ENCODE measurements at regions not wholly inside any gene's neighbourhood (a gene's known extent, or its start where the extent isn't known, plus 50 kb on each side); places are given as distances from the start of the nearest gene placed in this dataset.
"Not testable (repeated sequence)": the region's sequence is repeated elsewhere in the genome, so short reads cannot be mapped to it uniquely, and the experiment has no call there.

DNA sequence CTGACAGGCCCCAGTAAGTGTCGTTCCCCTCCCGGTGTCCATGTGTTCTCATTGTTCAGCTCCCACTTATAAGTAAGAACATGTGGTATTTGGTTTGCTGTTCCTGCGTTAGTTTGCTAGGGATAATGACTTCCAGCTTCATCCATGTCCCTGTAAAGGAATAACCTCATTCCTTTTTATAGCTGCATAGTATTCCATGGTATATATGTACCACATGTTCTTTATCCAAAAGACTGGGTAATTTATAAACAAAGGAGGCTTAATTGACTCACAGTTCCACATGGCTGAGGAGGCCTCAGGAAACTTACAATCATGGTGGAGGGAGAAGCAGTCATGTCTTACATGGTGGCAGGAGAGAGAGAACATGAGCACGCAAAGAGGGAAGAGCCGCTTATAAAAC, 79.6 kb upstream of the CACUL1 start:
- H4K91ac ChIP-seq (ENCODE audit: low read depth, low read length); H2BK120ac ChIP-seq (ENCODE audit: insufficient read depth, low read length, poor library complexity); H2AFZ ChIP-seq (ENCODE audit: insufficient read depth, low read length, poor library complexity); H3K79me2 ChIP-seq (ENCODE audit: control insufficient read depth, insufficient read depth, low read length, poor library complexity); H3K27ac ChIP-seq (ENCODE audit: low read depth, low read length); H3K14ac ChIP-seq (ENCODE audit: low read length); H3K23ac ChIP-seq (ENCODE audit: low read length); H3K9me3 ChIP-seq (ENCODE audit: insufficient read depth, low read depth, low read length); H3K4me3 ChIP-seq (ENCODE audit: low read depth, low read length); H3K18ac ChIP-seq (ENCODE audit: low read length); H4K8ac ChIP-seq (ENCODE audit: low read depth, low read length); H2BK12ac ChIP-seq (ENCODE audit: low read length); H3K36me3 ChIP-seq (ENCODE audit: control insufficient read depth in 1 of 2, insufficient read depth in 2 of 2, low read length in 2 of 2); H3K79me1 ChIP-seq (ENCODE audit: low read length); DNase-seq; H4K12ac ChIP-seq (ENCODE audit: low read depth, low read length); H3K4ac ChIP-seq (ENCODE audit: low read depth, low read length); H2AK5ac ChIP-seq (ENCODE audit: low read length); H3K9ac ChIP-seq (ENCODE audit: low read length); H3K27me3 ChIP-seq (ENCODE audit: insufficient read depth, low read length); H3K4me1 ChIP-seq (ENCODE audit: control insufficient read depth in 1 of 2, insufficient read depth in 2 of 2, low read length in 2 of 2); H2BK5ac ChIP-seq (ENCODE audit: low read depth, low read length, poor library complexity); H3K4me2 ChIP-seq (ENCODE audit: low read length): not testable (repeated sequence)
- no CpG with 5 or more reads among the region's 5 CpGs for WGBS (ENCODE audit: extremely low coverage, insufficient coverage, insufficient read length)

DNA sequence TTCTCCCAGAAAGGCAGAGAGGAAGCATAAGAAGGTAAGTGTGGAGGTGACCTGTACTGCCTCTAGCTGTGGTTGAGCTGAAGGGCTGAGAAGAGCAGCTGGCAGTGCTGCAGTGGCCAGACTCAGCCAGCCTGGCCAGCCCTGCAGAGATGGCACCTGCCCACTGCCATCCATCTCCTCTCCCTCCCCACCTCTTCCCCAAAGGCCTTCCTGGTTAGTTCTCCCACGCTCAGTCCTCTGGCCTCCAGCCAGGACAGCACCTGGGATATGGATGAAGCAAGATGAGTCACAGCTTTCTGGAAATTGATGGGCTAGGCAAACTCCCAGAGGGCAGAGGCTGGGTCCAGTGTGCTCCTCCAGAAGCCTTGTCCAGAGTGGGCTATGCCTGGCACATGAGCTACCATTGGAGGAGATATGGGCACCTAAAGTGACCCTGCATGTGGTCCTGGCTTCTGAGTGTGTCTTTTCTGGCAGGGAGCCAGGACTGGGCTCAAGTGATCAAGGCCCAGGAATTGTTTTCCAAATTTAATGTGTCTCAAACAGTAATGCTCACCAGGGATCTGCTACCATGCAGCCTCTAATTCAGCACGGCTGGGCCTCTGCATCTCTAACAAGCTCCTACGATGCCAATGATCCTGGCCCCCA, 81.0 kb upstream of the CACUL1 start:
- no peaks in the 10 kb centered on the region for H3K79me1 ChIP-seq (ENCODE audit: low read length)
- H3K27ac ChIP-seq (ENCODE audit: low read depth, low read length) = no peak overlapping the region
- no peak overlapping the region for H3K9ac ChIP-seq (ENCODE audit: low read length)
- H3K18ac ChIP-seq (ENCODE audit: low read length) = no peak overlapping the region
- no peak overlapping the region for H2BK120ac ChIP-seq (ENCODE audit: insufficient read depth, low read length, poor library complexity)
- no peak overlapping the region for H3K4ac ChIP-seq (ENCODE audit: low read depth, low read length)
- no peaks in the 10 kb centered on the region for H3K36me3 ChIP-seq (ENCODE audit: control insufficient read depth in 1 of 2, insufficient read depth in 2 of 2, low read length in 2 of 2)
- H2AK5ac ChIP-seq (ENCODE audit: low read length) = no peak overlapping the region
- no peaks in the 10 kb centered on the region for H3K27me3 ChIP-seq (ENCODE audit: insufficient read depth, low read length)
- no peak overlapping the region for H2BK12ac ChIP-seq (ENCODE audit: low read length)
- H3K4me1 ChIP-seq (ENCODE audit: control insufficient read depth in 1 of 2, insufficient read depth in 2 of 2, low read length in 2 of 2) = no peaks in the 10 kb centered on the region
- no peak overlapping the region for H3K4me2 ChIP-seq (ENCODE audit: low read length)
- no CpG with 5 or more reads among the region's 3 CpGs for WGBS (ENCODE audit: extremely low coverage, insufficient coverage, insufficient read length)
- peaks cover 2% of the 10 kb centered on the region for H3K9me3 ChIP-seq (ENCODE audit: insufficient read depth, low read depth, low read length)
- H4K8ac ChIP-seq (ENCODE audit: low read depth, low read length) = no peak overlapping the region
- H4K12ac ChIP-seq (ENCODE audit: low read depth, low read length) = no peak overlapping the region
- H2AFZ ChIP-seq (ENCODE audit: insufficient read depth, low read length, poor library complexity) = no peak overlapping the region
- no peak overlapping the region for H2BK5ac ChIP-seq (ENCODE audit: low read depth, low read length, poor library complexity)
- no peak overlapping the region for H4K91ac ChIP-seq (ENCODE audit: low read depth, low read length)
- H3K4me3 ChIP-seq (ENCODE audit: low read depth, low read length) = no peak overlapping the region
- H3K23ac ChIP-seq (ENCODE audit: low read length) = no peak overlapping the region
- no peaks in the 10 kb centered on the region for H3K79me2 ChIP-seq (ENCODE audit: control insufficient read depth, insufficient read depth, low read length, poor library complexity)
- no peak overlapping the region for H3K14ac ChIP-seq (ENCODE audit: low read length)
- DNase-seq = no peak

DNA sequence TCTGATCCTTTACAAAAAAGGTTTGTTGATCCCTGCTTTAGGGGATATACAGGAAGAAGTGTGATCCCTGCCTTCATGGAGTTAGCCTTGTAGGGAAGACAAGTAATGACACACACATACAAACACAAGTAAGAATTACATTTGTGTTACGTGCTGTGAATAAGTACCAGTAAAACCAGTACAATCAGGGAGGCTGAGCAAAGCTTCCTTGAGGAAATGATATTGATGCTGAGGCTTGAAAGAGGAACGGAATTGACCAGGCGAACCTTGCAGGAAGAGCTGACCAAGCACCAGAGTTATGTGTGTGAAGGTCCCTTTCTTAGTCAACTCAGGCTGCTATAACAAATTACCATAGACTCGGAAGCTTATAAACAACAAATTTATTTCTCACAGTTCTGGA, 83.6 kb upstream of the CACUL1 start:
- H3K9ac ChIP-seq (ENCODE audit: low read length) = no peak overlapping the region
- H2AFZ ChIP-seq (ENCODE audit: insufficient read depth, low read length, poor library complexity) = no peak overlapping the region
- H3K14ac ChIP-seq (ENCODE audit: low read length) = no peak overlapping the region
- H3K4me3 ChIP-seq (ENCODE audit: low read depth, low read length) = no peak overlapping the region
- H3K4me1 ChIP-seq (ENCODE audit: control insufficient read depth in 1 of 2, insufficient read depth in 2 of 2, low read length in 2 of 2) = no peaks in the 10 kb centered on the region
- no peak overlapping the region for H4K8ac ChIP-seq (ENCODE audit: low read depth, low read length)
- no peak overlapping the region for H2AK5ac ChIP-seq (ENCODE audit: low read length)
- no CpG with 5 or more reads among the region's 4 CpGs for WGBS (ENCODE audit: extremely low coverage, insufficient coverage, insufficient read length)
- no peak overlapping the region for H2BK12ac ChIP-seq (ENCODE audit: low read length)
- no peak overlapping the region for H2BK5ac ChIP-seq (ENCODE audit: low read depth, low read length, poor library complexity)
- no peak overlapping the region for H4K12ac ChIP-seq (ENCODE audit: low read depth, low read length)
- H3K4me2 ChIP-seq (ENCODE audit: low read length) = no peak overlapping the region
- H3K9me3 ChIP-seq (ENCODE audit: insufficient read depth, low read depth, low read length) = peaks cover 3% of the 10 kb centered on the region
- H3K4ac ChIP-seq (ENCODE audit: low read depth, low read length) = no peak overlapping the region
- no peak overlapping the region for H4K91ac ChIP-seq (ENCODE audit: low read depth, low read length)
- H3K79me1 ChIP-seq (ENCODE audit: low read length) = no peaks in the 10 kb centered on the region
- H3K79me2 ChIP-seq (ENCODE audit: control insufficient read depth, insufficient read depth, low read length, poor library complexity) = no peaks in the 10 kb centered on the region
- no peak overlapping the region for H2BK120ac ChIP-seq (ENCODE audit: insufficient read depth, low read length, poor library complexity)
- no peaks in the 10 kb centered on the region for H3K36me3 ChIP-seq (ENCODE audit: control insufficient read depth in 1 of 2, insufficient read depth in 2 of 2, low read length in 2 of 2)
- H3K23ac ChIP-seq (ENCODE audit: low read length) = no peak overlapping the region
- no peaks in the 10 kb centered on the region for H3K27me3 ChIP-seq (ENCODE audit: insufficient read depth, low read length)
- H3K18ac ChIP-seq (ENCODE audit: low read length) = no peak overlapping the region
- no peak overlapping the region for H3K27ac ChIP-seq (ENCODE audit: low read depth, low read length)
- no peak for DNase-seq

DNA sequence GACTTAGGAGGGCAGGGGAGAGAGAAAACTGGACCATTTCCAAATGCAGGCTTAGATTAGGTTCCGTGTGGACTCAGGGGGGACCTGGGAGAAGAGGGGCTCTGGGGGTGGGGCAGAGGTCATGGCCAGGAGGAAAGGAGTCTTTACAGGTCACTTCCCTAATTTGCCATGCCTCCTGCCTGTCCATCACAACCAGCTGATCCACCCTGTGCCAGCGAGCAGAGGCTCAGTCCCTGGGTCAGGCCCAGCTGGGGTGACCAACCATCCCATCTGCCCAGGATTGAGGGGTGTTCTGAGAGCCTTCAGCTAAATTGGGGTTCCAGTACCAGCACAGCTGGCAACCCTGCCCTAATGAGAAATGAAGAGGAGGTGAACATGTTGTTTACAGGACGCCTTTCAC, 84.6 kb upstream of the CACUL1 start:
- Histone ChIP-seq H4K8ac (ENCODE audit: low read depth, low read length) (no peak overlapping the region), H3K4me2 (ENCODE audit: low read length) (no peak overlapping the region), H3K79me1 (ENCODE audit: low read length) (no peaks in the 10 kb centered on the region), H3K9ac (ENCODE audit: low read length) (no peak overlapping the region), H4K12ac (ENCODE audit: low read depth, low read length) (no peak overlapping the region), H3K79me2 (ENCODE audit: control insufficient read depth, insufficient read depth, low read length, poor library complexity) (no peaks in the 10 kb centered on the region), H3K27ac (ENCODE audit: low read depth, low read length) (no peak overlapping the region), H2BK12ac (ENCODE audit: low read length) (no peak overlapping the region), H3K4me1 (ENCODE audit: control insufficient read depth in 1 of 2, insufficient read depth in 2 of 2, low read length in 2 of 2) (no peaks in the 10 kb centered on the region), H3K4me3 (ENCODE audit: low read depth, low read length) (no peak overlapping the region), H2AK5ac (ENCODE audit: low read length) (no peak overlapping the region), H3K4ac (ENCODE audit: low read depth, low read length) (no peak overlapping the region), H4K91ac (ENCODE audit: low read depth, low read length) (no peak overlapping the region), H3K14ac (ENCODE audit: low read length) (no peak overlapping the region), H3K23ac (ENCODE audit: low read length) (no peak overlapping the region), H2BK5ac (ENCODE audit: low read depth, low read length, poor library complexity) (no peak overlapping the region), H2BK120ac (ENCODE audit: insufficient read depth, low read length, poor library complexity) (no peak overlapping the region), H3K18ac (ENCODE audit: low read length) (no peak overlapping the region), H3K36me3 (ENCODE audit: control insufficient read depth in 1 of 2, insufficient read depth in 2 of 2, low read length in 2 of 2) (no peaks in the 10 kb centered on the region), H2AFZ (ENCODE audit: insufficient read depth, low read length, poor library complexity) (no peak overlapping the region), H3K27me3 (ENCODE audit: insufficient read depth, low read length) (no peaks in the 10 kb centered on the region), H3K9me3 (ENCODE audit: insufficient read depth, low read depth, low read length) (peaks cover 6% of the 10 kb centered on the region)
- no peak for DNase-seq
- WGBS (ENCODE audit: extremely low coverage, insufficient coverage, insufficient read length) = no CpG with 5 or more reads among the region's 3 CpGs

Measured in trophoblast cell (in vitro differentiated cells and primary cell).